ENCODE measurements at regions not wholly inside any gene's neighbourhood (a gene's known extent, or its start where the extent isn't known, plus 50 kb on each side); places are given as distances from the start of the nearest gene placed in this dataset.

DNA sequence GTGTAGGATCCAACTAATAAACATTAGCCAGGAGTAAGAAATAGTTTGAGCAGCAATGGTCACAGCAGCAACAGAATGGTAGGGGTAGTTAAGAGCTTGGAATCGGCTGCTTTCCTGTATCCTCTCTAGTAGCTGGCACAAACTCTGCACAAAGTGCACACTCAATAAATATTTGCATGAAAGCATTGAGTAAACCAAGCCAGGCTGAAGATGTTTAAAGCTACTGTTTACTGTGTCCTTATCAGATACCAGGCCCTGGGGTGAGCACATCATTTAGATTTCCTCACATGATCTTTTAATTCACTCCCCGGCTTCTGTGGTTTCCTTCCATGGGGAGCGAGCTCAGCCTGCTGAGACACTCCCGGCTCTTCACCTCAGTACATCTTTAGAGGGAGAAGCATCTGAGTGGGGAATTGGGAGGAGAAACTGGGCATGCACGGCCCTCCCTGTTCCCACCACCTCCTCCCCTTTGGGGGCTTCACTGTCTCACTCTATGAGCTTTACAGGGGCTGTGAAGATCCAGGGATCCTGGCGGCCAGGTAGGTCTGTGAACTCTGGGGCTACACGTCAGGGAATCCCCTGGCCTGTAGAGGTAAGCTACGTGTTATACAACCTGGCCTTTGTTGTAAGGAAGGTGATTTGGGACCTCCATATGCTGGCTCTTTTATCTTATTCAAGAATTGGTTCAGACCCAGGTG, 107.2 kb upstream of the VASH1 start:
- no peak overlapping the region for H3K27ac Mint-ChIP-seq (ENCODE audit: low read depth)
- no peaks in the 10 kb centered on the region for H3K4me1 Mint-ChIP-seq
- no peak overlapping the region for H3K4me3 Mint-ChIP-seq
- ATAC-seq (replicated peaks; ENCODE audit: extremely low read depth, poor library complexity, severe bottlenecking) = no peak
- H3K9me3 Mint-ChIP-seq = no peaks in the 10 kb centered on the region
- H3K36me3 Mint-ChIP-seq (ENCODE audit: insufficient read depth) = no peaks in the 10 kb centered on the region
- no peak for DNase-seq (ENCODE audit: low spot score in 2 of 2)
- peaks cover 43% of the 10 kb centered on the region for H3K27me3 Mint-ChIP-seq

DNA sequence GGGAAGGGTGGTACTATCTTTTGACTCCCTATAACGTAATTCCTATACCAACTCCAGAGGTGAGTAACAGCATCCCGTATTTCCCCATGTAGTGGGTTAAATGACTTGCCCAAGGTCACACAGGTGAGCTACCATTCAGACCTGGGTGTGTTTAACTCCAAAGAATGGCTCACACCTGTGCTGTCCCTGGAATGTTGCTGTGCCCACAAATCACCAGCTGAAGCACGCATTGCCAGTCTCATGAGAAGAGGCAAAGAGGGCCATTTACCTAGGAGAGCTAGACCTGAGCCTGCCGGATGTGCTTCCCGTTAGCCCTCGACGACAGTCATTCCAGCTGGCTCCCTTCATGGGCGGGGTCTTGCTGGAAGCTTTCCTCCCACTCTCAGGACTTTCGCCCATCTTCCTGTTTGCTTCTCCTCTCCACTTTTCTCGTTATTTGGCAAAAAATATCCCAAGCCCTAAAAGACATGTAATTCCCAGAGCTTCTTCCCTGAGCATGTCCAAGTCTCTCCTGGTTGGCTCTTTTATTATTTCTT, 106.6 kb upstream of the VASH1 start:
- Mint-ChIP-seq H3K9me3 (no peaks in the 10 kb centered on the region), H3K27me3 (peaks cover 49% of the 10 kb centered on the region), H3K36me3 (ENCODE audit: insufficient read depth) (no peaks in the 10 kb centered on the region), H3K4me1 (no peaks in the 10 kb centered on the region), H3K27ac (ENCODE audit: low read depth) (no peak overlapping the region), H3K4me3 (no peak overlapping the region)
- DNase-seq (ENCODE audit: low spot score in 2 of 2) (no peak), ATAC-seq (replicated peaks; ENCODE audit: extremely low read depth, poor library complexity, severe bottlenecking) (no peak)

DNA sequence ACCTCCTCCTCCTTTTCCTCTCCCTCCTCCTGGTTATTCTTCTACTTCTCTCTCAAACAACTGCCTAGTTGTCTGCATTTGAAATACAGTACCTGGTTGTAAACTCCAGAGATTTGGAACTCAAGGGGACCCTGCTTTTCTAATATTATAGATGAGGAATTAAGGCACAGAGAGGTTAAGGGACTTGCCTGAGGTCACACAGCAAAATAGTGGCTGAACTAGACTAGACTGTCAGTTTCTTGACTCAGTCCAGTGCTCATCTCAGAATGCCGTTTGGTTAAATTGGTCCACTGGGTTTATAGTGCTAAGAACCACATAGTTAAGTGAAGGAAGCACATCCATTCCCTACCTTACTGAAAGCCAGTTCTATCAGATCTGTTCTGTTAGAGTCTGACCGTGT, 105.9 kb upstream of the VASH1 start:
- DNase-seq (ENCODE audit: low spot score in 2 of 2) = no peak
- Mint-ChIP-seq H3K36me3 (ENCODE audit: insufficient read depth) (no peaks in the 10 kb centered on the region), H3K4me3 (no peak overlapping the region), H3K27me3 (peaks cover 55% of the 10 kb centered on the region), H3K9me3 (no peaks in the 10 kb centered on the region), H3K4me1 (no peaks in the 10 kb centered on the region), H3K27ac (ENCODE audit: low read depth) (no peak overlapping the region)
- ATAC-seq (replicated peaks; ENCODE audit: extremely low read depth, poor library complexity, severe bottlenecking) = no peak

DNA sequence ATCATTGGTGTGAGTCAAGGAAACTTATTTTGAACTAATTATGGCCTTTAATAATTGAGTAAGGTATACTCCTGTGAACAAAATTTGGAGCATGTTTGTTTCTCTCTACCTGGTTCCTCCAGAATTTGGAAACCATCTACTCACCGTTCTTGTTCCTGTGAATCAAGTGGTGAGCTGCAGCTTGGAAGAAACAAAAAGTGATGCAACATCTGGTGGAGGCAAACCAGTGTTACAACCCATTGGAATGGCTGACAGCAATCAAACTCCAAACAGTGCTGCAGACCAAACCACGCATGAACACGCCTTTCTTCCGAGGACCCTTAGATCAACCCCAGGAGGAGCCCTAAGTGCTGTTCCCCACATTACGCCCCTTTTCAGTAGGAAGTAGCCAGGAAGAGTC, 104.7 kb upstream of the VASH1 start:
- DNase-seq (ENCODE audit: low spot score in 2 of 2) (no peak), ATAC-seq (replicated peaks; ENCODE audit: extremely low read depth, poor library complexity, severe bottlenecking) (no peak)
- no peak overlapping the region for H3K27ac Mint-ChIP-seq (ENCODE audit: low read depth)
- peaks cover 67% of the 10 kb centered on the region for H3K27me3 Mint-ChIP-seq
- no peaks in the 10 kb centered on the region for H3K4me1 Mint-ChIP-seq
- H3K4me3 Mint-ChIP-seq = no peak overlapping the region
- H3K9me3 Mint-ChIP-seq = no peaks in the 10 kb centered on the region
- no peaks in the 10 kb centered on the region for H3K36me3 Mint-ChIP-seq (ENCODE audit: insufficient read depth)

DNA sequence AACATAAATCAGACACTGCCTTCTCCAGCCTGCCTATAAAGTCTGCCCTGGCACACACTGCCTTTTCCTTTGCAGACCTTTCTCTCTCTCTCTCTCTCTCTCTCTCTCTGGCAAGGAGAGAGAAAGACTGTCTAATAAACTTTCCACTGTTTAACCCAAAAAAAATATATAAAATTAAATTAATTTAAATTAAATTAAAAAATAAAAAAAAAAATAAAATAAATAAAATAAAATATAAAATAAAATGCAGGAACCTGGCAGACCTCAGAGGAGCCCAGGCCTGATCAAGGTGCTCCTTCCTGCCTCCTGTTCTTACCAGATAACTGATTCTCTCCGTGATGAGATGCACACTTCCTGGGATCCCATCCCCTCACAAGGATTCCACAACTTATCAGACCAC, 103.9 kb upstream of the VASH1 start:
- Mint-ChIP-seq H3K9me3 (no peaks in the 10 kb centered on the region), H3K4me3 (no peak overlapping the region), H3K36me3 (ENCODE audit: insufficient read depth) (no peaks in the 10 kb centered on the region), H3K4me1 (no peaks in the 10 kb centered on the region), H3K27ac (ENCODE audit: low read depth) (no peak overlapping the region), H3K27me3 (peaks cover 75% of the 10 kb centered on the region)
- DNase-seq (ENCODE audit: low spot score in 2 of 2) (no peak), ATAC-seq (replicated peaks; ENCODE audit: extremely low read depth, poor library complexity, severe bottlenecking) (no peak)

DNA sequence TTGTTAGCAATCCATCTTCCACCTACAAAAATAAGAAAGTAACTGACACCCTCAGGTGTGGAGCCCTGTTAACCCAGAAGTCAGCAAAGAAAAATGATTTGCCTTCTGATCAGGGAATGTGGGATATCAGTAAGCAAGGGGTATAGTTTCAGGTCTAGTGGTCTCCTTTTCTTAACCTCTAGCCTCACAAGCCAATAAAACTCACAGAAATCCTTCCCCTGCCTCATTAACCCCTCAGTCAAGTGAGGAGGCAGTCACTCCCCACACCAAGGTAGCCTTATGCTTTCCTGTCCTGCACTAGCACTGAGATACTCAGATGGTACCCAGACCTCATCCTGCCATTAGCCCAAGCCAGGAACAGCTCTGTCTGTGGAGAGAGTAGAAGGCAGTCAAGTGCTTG, 103.4 kb upstream of the VASH1 start:
- Mint-ChIP-seq H3K4me3 (no peak overlapping the region), H3K9me3 (no peaks in the 10 kb centered on the region), H3K4me1 (no peaks in the 10 kb centered on the region), H3K27me3 (peaks cover 75% of the 10 kb centered on the region), H3K27ac (ENCODE audit: low read depth) (no peak overlapping the region), H3K36me3 (ENCODE audit: insufficient read depth) (no peaks in the 10 kb centered on the region)
- no peak for ATAC-seq (replicated peaks; ENCODE audit: extremely low read depth, poor library complexity, severe bottlenecking)
- no peak for DNase-seq (ENCODE audit: low spot score in 2 of 2)

DNA sequence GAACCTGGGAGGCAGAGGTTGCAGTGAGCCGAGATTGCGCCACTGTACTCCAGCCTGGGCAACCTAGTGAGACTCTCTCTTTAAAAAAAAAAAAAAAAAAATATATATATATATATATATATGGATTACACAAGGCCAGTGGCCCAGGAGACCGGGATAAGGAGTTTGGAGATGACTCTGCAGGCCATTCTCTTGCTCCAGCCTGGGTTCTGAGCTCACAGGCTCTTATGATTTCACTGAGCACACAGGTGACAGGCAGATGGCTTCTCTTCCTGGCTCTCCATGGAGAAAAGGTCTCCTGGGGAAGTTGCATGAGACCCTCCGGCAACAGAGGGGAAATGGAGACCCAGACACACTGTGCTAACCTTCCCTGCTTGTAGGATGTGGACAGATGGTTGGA, 98.7 kb upstream of the VASH1 start:
- Mint-ChIP-seq H3K27ac (ENCODE audit: low read depth) (no peak overlapping the region), H3K36me3 (ENCODE audit: insufficient read depth) (no peaks in the 10 kb centered on the region), H3K4me1 (no peaks in the 10 kb centered on the region), H3K4me3 (no peak overlapping the region), H3K9me3 (no peaks in the 10 kb centered on the region), H3K27me3 (peaks cover 74% of the 10 kb centered on the region)
- no peak for DNase-seq (ENCODE audit: low spot score in 2 of 2)
- ATAC-seq (replicated peaks; ENCODE audit: extremely low read depth, poor library complexity, severe bottlenecking) = no peak

DNA sequence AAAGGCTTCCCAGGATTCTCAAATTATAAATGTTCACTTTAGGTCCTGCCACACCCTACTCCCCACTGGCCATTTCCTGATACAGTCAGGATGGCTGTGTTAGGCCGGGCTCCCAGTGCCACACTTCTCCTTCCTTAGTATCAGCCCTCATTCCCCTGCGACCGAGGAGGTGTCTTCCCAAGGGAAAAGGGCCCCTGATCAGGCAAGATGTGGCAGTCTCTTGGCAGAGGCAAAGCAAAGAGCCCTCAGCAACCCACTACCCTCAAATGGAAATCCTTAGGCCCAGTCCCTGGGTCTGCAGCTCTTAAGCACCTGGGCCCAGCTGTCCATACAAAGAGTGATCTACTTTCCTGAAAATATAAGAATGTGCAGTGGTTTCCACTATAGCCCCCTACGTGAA, 96.5 kb upstream of the VASH1 start:
- H3K9me3 Mint-ChIP-seq = no peaks in the 10 kb centered on the region
- H3K27ac Mint-ChIP-seq (ENCODE audit: low read depth) = no peak overlapping the region
- ATAC-seq (replicated peaks; ENCODE audit: extremely low read depth, poor library complexity, severe bottlenecking) (no peak), DNase-seq (ENCODE audit: low spot score in 2 of 2) (no peak)
- peaks cover 3% of the 10 kb centered on the region for H3K36me3 Mint-ChIP-seq (ENCODE audit: insufficient read depth)
- H3K27me3 Mint-ChIP-seq = peaks cover 61% of the 10 kb centered on the region
- no peaks in the 10 kb centered on the region for H3K4me1 Mint-ChIP-seq
- H3K4me3 Mint-ChIP-seq = no peak overlapping the region

DNA sequence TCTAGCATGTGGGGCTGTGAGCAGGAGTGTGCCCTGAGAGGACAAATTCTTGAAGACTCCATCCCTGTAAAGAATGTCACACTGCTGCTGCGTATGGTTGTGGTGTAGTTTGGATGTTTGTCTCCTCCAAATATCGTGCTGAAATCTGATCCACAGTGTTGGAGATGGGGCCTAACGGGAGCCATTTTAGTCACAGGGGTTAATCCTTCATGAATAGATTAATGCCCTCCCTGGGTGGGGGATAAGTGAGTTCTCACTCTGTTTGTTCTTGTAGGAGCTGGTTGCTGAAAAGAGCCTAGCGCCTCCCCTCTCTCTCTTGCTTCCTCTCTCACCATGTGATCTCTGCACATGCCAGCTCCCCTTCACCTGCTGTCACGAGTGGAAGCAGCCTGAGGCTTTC, 94.5 kb upstream of the VASH1 start:
- DNase-seq (ENCODE audit: low spot score in 2 of 2) (no peak), ATAC-seq (replicated peaks; ENCODE audit: extremely low read depth, poor library complexity, severe bottlenecking) (no peak)
- peaks cover 3% of the 10 kb centered on the region for H3K36me3 Mint-ChIP-seq (ENCODE audit: insufficient read depth)
- no peak overlapping the region for H3K27ac Mint-ChIP-seq (ENCODE audit: low read depth)
- H3K4me1 Mint-ChIP-seq = no peaks in the 10 kb centered on the region
- no peak overlapping the region for H3K4me3 Mint-ChIP-seq
- no peaks in the 10 kb centered on the region for H3K9me3 Mint-ChIP-seq
- H3K27me3 Mint-ChIP-seq = peaks cover 47% of the 10 kb centered on the region

DNA sequence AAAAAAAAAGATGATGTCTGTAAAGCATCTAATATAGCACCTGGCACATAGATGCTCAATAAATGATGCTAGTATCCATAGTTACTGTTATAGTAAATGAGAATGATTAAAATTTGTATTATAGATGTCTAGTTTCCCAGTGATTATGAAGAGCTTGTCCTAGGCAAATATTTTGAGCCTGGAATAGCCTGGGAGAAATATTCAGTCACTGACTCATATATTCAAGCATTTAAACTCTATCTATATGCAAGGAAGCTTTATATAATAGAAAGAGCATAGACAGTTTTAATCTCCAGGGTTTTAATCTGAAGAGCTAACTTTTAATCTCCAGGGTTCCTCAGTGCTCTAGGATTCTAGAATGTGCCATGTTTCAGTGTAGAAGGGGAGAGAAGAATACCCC, 91.5 kb upstream of the VASH1 start:
- ATAC-seq (replicated peaks; ENCODE audit: extremely low read depth, poor library complexity, severe bottlenecking) = no peak
- Mint-ChIP-seq H3K9me3 (no peaks in the 10 kb centered on the region), H3K27ac (ENCODE audit: low read depth) (no peak overlapping the region), H3K36me3 (ENCODE audit: insufficient read depth) (peaks cover 3% of the 10 kb centered on the region), H3K4me3 (no peak overlapping the region), H3K27me3 (peaks cover 39% of the 10 kb centered on the region), H3K4me1 (no peaks in the 10 kb centered on the region)
- DNase-seq (ENCODE audit: low spot score in 2 of 2) = no peak

DNA sequence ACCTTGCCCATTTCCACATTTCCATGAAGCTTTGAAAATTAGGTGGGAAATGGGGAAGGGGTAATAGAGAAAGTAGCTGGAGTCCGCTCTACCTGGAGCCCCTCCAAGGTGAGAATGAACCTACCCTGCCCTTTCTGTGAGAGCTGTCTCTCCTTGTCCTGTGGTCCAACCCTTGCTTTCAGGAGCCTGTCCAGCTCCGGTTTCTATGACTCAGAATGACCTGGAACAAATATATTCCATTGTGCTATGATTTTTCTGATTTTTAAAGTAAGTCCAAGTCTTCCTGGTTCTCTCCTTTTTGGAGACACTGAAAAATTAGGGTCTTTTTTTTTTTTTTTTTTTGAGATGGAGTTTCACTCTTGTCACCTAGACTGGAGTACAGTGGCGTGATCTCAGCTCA, 89.1 kb upstream of the VASH1 start:
- peaks cover 36% of the 10 kb centered on the region for H3K27me3 Mint-ChIP-seq
- no peak overlapping the region for H3K4me3 Mint-ChIP-seq
- DNase-seq (ENCODE audit: low spot score in 2 of 2) (no peak), ATAC-seq (replicated peaks; ENCODE audit: extremely low read depth, poor library complexity, severe bottlenecking) (no peak)
- H3K36me3 Mint-ChIP-seq (ENCODE audit: insufficient read depth) = peaks cover 3% of the 10 kb centered on the region
- H3K4me1 Mint-ChIP-seq = no peaks in the 10 kb centered on the region
- no peak overlapping the region for H3K27ac Mint-ChIP-seq (ENCODE audit: low read depth)
- H3K9me3 Mint-ChIP-seq = no peaks in the 10 kb centered on the region

DNA sequence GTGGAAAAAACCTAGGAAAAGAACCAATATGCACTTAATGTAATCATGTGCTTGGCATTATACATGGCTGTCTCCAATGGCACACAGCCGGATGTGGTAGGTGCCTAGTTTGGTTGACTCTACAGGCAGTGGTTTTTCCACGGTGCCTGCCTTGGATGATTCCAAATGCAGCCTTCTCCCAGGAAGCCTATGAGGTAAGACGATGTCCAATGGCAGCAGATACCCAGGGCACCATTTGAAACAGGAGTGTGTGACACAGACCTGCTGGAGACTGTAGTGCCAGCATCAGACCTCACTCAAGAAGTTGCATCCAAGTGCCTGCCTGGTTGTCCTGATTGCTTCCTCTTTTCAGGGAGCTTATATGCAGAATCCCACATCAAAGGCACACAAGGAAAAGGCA, 88.0 kb upstream of the VASH1 start:
- Mint-ChIP-seq H3K36me3 (ENCODE audit: insufficient read depth) (peaks cover 3% of the 10 kb centered on the region), H3K9me3 (no peaks in the 10 kb centered on the region), H3K4me1 (no peaks in the 10 kb centered on the region), H3K4me3 (no peak overlapping the region), H3K27ac (ENCODE audit: low read depth) (no peak overlapping the region), H3K27me3 (peaks cover 44% of the 10 kb centered on the region)
- no peak for ATAC-seq (replicated peaks; ENCODE audit: extremely low read depth, poor library complexity, severe bottlenecking)
- no peak for DNase-seq (ENCODE audit: low spot score in 2 of 2)

DNA sequence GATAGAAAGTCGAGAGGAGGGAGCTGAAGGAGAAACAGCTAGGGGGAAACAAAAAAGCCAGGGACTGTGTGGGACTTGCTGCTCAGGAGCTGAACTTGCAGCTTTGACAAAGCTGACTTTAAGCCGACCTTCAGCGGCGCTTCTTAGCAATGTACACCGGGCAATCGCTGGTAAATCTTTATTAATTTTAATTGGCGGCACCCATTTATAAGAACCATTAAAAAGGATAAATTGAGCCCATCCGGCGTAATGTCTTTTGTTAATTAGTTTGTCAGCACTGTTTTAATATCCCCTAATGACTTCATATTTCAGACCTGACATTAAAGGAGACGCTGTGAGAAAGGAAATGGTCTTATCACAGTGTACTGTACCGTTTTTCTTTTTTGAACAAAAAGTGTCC, 86.2 kb upstream of the VASH1 start:
- H3K9me3 Mint-ChIP-seq = no peaks in the 10 kb centered on the region
- no peak overlapping the region for H3K27ac Mint-ChIP-seq (ENCODE audit: low read depth)
- ATAC-seq (replicated peaks; ENCODE audit: extremely low read depth, poor library complexity, severe bottlenecking) = no peak
- no peak overlapping the region for H3K4me3 Mint-ChIP-seq
- H3K4me1 Mint-ChIP-seq = no peaks in the 10 kb centered on the region
- no peaks in the 10 kb centered on the region for H3K36me3 Mint-ChIP-seq (ENCODE audit: insufficient read depth)
- DNase-seq (ENCODE audit: low spot score in 2 of 2) = no peak
- peaks cover 38% of the 10 kb centered on the region for H3K27me3 Mint-ChIP-seq
